Panc1 (cell line): ENCODE measurements at regions not wholly inside any gene's neighbourhood (a gene's known extent, or its start where the extent isn't known, plus 50 kb on each side); places are given as distances from the start of the nearest gene placed in this dataset.

Experiments
- CTCF ChIP-seq: fragments of 450-650 bp; IDR thresholded peaks from 2 replicates; pipeline ENCODE4 v1.5.1; 2017; ENCODE audit warnings: mild to moderate bottlenecking
- POLR2AphosphoS5 ChIP-seq: IDR thresholded peaks from 2 replicates; pipeline ENCODE4 v1.6.1; 2012; ENCODE audit warnings: mild to moderate bottlenecking, low read depth, low read length, moderate library complexity

- peak; percentile 33; the same call in 1 of the 2 replicates for TF ChIP-seq CTCF
- no peak for TF ChIP-seq POLR2AphosphoS5
Observed at GRCh38 chr14:25833341-25834126, 764.3 kb downstream of the NOVA1 start.
